GM18868 (cell line): ENCODE measurements at regions not wholly inside any gene's neighbourhood (a gene's known extent, or its start where the extent isn't known, plus 50 kb on each side); places are given as distances from the start of the nearest gene placed in this dataset.
A peak's percentile ranks its signal among the peaks of the same experiment; 100 is the strongest.
"Not testable (repeated sequence)": the region's sequence is repeated elsewhere in the genome, so short reads cannot be mapped to it uniquely, and the experiment has no call there.

Source experiments
- ATAC-seq: cut with Tn5 transposase; IDR thresholded peaks from one replicate; pipeline ENCODE4 v1.9.1; 2021; ENCODE audit warnings: mild to moderate bottlenecking, moderate library complexity; ENCODE audit not compliant: unreplicated experiment

DNA sequence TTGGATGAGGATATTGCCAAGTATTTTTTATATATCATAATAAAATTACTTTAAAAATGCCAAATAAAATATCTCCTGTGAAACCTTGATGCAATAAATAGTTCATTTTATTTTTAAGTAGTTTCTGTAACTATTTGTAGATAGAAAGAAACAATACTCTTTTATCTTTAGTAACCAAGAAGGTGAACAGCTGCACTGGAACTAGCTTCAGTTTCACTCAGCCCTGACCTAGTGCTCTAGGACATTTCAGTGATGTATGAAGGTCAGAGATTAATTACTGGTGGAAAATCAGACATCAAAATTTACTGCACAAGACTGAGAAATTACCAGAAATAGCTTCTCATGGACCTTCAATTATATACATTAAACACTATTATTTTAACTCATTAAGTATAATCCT, 1305.0 kb downstream of the CNTNAP5 start:
- ATAC-seq: peak; percentile 84

GRCh38 chr2:125341353-125341752, 1314.6 kb upstream of the GYPC start:
- ATAC-seq: no peak

- ATAC-seq: not testable (repeated sequence)
Observed at GRCh38 chr2:125353542-125353941, 1302.4 kb upstream of the GYPC start.

GRCh38 chr2:125364192-125364983, 1291.6 kb upstream of the GYPC start:
- ATAC-seq: peak; percentile 77

GRCh38 chr2:125364984-125365265, 1291.0 kb upstream of the GYPC start:
- ATAC-seq: no peak

DNA sequence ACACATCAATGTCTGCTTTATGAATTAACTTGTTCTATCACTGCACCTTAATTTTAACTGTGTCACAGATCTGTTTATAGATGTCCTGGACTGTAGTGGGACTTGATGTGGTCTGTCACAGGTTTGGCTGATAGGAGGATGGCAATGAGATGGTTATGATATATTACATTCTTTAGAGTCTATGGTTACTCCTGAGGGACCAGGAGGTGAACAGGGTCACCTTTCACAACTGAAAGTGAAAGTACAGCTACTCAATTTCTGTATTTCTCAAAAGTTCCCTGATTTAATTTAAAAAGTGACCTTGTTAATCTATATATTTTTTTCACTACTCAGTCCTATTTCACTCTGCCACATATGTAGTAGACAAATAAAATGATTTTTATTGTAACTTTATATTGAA, 1284.1 kb upstream of the GYPC start:
- peak; percentile 63 for ATAC-seq

DNA sequence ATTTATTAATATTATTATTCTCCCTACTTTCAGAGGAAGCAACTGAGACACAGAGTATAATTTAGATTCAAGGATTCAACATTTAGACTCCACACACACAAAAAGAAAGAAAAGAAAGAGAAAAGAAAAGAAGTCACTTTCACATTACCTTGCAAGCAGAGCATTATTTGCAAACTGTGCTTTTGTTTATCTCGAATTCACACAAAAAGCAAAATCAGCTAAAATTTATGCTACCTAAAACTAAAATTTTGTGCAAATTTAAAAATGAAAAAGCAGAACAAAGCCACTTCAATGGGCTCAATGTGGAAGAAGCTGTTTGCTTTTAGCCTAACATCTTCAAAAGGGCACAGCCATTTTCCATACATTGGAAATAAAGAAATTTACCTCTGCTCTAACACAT, 1282.7 kb upstream of the GYPC start:
- no peak for ATAC-seq

DNA sequence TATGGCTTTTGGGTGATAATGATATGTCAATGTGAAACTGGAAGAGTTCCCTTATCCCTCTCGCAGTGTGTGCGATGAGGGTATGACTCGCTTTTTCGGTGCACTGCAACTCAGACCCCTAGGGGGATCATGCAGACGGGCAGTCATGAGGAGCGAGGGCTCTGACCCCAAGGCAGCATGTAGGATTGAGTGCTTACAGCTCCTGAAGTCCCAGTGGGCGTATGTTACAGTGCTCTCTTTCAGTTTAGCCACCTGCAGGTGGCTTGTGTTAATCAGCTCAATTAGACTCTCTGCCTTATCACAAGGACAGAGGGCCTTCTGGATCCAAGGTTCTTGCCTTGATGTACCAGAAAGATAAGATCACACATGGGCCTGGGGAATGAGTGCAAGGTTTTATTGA, 1269.9 kb upstream of the GYPC start:
- peak; percentile 74 for ATAC-seq

DNA sequence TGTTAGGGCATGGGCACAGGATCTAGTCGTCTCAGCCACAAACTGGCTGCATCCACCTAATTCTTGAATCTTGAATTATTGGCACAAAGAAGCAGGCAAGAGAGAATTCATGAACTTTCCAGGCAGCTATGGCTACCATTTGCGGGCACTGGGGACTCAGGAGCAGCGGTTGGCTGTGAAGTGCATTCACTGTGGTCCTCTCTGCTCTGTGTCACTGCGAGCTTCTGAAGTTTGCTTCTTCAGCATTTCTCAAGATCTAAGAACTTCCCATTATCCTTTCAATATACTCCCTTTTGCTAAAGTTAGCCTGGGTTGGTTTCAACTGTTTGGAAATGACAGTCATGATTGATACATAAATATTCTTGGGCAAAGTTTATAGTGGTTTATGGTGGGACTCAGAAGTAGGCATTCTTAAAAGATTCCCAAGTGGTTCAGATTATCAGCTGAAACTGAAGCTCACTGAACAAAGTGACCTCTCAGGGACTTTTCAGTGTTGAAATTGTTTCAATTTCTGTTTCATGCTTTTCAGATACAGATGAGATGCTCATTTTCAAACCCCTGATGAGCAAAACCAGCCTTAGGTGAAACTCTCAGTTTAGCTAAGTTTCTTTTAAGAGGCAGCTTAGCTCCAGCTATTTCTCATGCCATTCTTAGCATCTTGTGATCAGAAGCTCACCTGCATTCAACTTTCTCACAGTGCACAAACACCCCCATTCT, 1258.3 kb upstream of the GYPC start:
- ATAC-seq: peak; percentile 87

DNA sequence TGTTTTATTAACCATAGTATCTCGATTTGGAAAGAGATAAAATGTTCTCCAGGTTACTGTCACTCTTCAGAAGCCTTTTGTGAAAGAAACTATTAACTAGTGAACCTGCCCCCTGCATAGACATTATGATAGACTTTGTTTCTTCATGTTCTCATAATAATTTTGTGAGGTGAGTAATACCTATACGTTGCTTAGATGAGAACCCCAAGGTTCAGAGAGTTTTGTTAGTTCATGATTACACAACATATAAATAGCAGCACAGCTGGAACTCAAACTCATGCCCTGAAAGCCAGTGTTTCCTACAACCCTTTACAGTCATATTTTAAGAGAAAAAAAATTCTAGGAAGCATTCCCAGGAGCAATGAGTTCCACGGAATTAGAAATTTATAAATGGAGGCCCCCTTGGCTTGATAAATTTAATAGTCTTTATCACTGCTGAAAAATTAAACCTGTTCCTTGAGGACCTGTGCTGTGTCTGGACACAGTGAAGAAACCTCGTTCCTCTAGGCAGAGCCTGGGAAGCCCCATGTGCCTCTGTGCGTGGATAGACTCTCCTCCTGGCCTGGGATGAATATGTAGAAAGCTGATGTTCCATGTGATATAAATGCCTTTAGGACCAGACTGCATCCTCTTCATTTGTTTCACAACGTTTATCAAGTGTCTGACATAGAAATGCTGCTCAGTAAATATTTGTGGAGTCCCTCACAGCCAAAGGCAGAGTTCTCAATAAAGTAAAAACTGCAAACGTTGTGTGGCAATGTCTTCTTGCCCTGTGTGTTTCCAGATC, 1257.0 kb upstream of the GYPC start:
- ATAC-seq: peak; percentile 43

DNA sequence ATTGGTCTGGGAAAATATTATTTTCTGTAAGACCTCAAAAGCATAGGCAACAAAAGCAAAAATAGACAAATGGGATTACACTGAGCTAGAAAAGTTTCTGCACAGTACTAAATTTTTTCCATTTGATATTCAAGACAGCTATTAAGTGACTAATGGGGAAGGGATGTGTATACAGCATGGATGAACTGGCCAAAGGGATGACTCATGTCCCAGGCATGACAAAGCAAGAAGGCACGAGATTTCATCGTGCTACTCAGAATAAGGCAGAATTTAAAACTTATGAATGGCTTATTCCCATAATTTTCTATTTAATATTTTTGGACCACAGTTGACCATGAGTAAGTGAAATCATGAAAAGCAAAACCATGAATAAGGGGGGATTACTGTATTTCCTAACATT, 1250.1 kb upstream of the GYPC start:
- no peak for ATAC-seq

- ATAC-seq: no peak
Observed at GRCh38 chr2:125408874-125409538, 1247.0 kb upstream of the GYPC start.

DNA sequence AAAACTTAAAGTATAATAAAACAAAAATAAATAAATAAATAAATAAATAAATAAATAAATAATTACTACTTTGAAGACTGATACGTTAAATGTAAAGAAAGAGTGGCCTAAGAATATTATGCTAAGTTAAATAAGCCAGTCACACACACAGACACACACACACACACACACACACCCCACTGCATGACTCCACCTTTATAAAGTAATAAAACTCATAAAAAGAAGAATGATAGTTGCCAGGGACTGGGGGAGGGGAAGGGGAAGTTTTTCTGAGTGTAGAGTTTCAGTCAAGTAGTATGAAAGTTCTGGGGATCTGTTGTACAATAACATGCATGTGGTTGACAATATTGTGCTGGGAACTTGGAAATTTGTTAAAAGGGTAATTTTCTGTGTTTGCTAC, 1237.5 kb upstream of the GYPC start:
- no peak for ATAC-seq

- not testable (repeated sequence) for ATAC-seq
Observed at GRCh38 chr2:125422198-125422770, 1233.7 kb upstream of the GYPC start.

DNA sequence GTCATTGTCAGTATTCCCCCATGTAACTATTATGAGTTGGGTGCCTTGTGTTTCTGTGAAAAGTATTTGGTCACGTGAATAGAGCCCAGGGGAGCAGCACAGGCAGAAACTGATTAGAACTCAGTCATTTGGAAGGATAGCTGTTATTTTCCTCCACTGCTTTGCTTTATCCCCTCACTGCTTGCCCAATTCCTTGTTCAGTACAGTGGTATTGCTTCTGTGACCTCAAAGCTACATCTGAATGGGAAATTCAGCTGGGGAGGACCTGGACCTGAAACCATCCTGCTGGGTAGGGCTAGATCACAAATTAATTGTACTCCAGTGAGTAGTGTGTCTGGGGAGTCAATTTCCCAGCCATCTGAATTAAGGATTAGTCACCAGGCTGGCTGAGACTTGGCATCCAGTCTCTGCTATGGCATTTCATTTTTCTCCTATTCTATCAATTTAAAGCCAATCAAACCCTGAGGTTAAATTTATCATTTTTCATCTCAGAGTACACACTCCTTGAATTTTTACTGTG, 1231.6 kb upstream of the GYPC start:
- no peak for ATAC-seq

GRCh38 chr2:125427721-125428315, 1228.1 kb upstream of the GYPC start:
- ATAC-seq: no peak

DNA sequence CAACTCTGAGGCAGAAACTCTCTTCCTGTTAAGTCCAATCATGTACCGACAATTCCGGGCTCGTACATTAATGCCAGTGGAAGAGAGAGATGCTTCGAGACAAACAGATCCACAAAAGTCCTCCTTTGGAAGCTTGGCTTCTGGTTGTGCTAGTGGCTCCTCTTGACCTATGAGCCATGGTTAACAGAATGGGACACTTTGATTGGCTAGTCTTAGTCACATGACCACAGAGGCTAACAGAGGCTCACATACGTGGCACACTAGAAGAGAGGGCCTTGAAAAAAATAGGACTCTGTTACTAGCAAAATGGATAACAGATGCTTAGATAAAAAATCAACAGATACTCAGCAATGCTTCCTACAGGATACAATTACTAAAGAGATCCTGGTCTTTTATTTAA, 1211.9 kb upstream of the GYPC start:
- ATAC-seq: no peak

DNA sequence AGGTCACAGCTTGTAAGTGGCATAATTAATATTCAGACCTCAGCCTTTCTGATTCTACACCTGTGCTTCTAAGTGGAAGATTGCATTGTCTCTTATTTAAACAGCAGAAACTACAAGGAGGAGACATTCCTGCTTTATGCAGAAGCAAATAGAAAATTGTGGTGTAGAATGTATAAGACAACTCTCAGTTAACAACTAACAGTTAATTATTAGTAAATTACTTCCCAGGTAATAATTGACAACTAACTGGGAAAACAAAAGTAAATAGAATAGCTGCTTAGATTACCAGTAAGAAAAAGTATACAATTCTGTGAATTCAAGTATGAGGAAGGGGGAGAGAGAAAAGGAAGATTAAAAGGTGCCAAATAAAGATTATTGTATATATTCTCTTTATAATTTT, 1210.5 kb upstream of the GYPC start:
- no peak for ATAC-seq

GRCh38 chr2:125450092-125450491, 1205.9 kb upstream of the GYPC start:
- ATAC-seq: no peak

- ATAC-seq: peak; percentile 75
Observed at GRCh38 chr2:125455110-125455509, 1200.8 kb upstream of the GYPC start.
